Endodermal cell (in vitro differentiated cells): ENCODE measurements at regions not wholly inside any gene's neighbourhood (a gene's known extent, or its start where the extent isn't known, plus 50 kb on each side); places are given as distances from the start of the nearest gene placed in this dataset.

Experiments
- DNase-seq: peaks from one replicate; pipeline ENCODE4 v3.0.0-alpha.2; 2017
- H3K27ac ChIP-seq: 2 replicates; pipeline ENCODE4 v1.5.1; 2013; ENCODE audit warnings: mild to moderate bottlenecking, low read depth, low read length, moderate library complexity
- H3K27me3 ChIP-seq: 2 replicates; pipeline ENCODE4 v1.6.1; 2013; ENCODE audit warnings: mild to moderate bottlenecking, low read length, moderate library complexity; ENCODE audit not compliant: insufficient read depth, control insufficient read depth, poor library complexity, severe bottlenecking
- H3K36me3 ChIP-seq: 2 replicates; pipeline ENCODE4 v1.7.0; 2013; ENCODE audit warnings: mild to moderate bottlenecking, low read length, moderate library complexity; ENCODE audit not compliant: control insufficient read depth, insufficient read depth
- H3K4me1 ChIP-seq: one replicate; pipeline ENCODE4 v1.7.0; 2013; ENCODE audit warnings: low read length; ENCODE audit not compliant: control insufficient read depth, insufficient read depth
- H3K4me3 ChIP-seq: 2 replicates; pipeline ENCODE4 v1.5.1; 2013; ENCODE audit warnings: mild to moderate bottlenecking, low read length, moderate library complexity
- H3K9ac ChIP-seq: 2 replicates; pipeline ENCODE4 v1.6.1; 2013; ENCODE audit warnings: mild to moderate bottlenecking, low read length, moderate library complexity; ENCODE audit not compliant: poor library complexity, severe bottlenecking; ENCODE audit errors: extremely low read depth
- H3K9me3 ChIP-seq: 2 replicates; pipeline ENCODE4 v1.6.1; 2013; ENCODE audit warnings: mild to moderate bottlenecking, low read length, moderate library complexity; ENCODE audit not compliant: control insufficient read depth
- H3K27ac Mint-ChIP-seq: 2 replicates; pipeline ENCODE4 v1.8.0; 2020; ENCODE audit warnings: mixed read lengths
- H3K27me3 Mint-ChIP-seq: 2 replicates; pipeline ENCODE4 v1.8.0; 2021; ENCODE audit warnings: mild to moderate bottlenecking, mixed read lengths; ENCODE audit not compliant: insufficient read depth
- H3K36me3 Mint-ChIP-seq: 2 replicates; pipeline ENCODE4 v1.8.0; 2020; ENCODE audit warnings: low read depth, mixed read lengths
- H3K4me1 Mint-ChIP-seq: 2 replicates; pipeline ENCODE4 v1.8.0; 2020; ENCODE audit warnings: mixed read lengths
- H3K4me3 Mint-ChIP-seq: 2 replicates; pipeline ENCODE4 v1.8.0; 2020; ENCODE audit warnings: mild to moderate bottlenecking, moderate library complexity, mixed read lengths
- H3K9me3 Mint-ChIP-seq: 2 replicates; pipeline ENCODE4 v1.8.0; 2020; ENCODE audit warnings: mild to moderate bottlenecking, mixed read lengths
- WGBS, 2 experiments: methylation state at CpG; one replicate each; pipeline versions ENCODE4 v1.1.5 to v1.1.7; 2013; ENCODE audit warnings: missing lambda C conversion rate in 2 of 2, mixed read lengths in 1 of 2; ENCODE audit not compliant: insufficient coverage in 1 of 2, insufficient read length in 1 of 2; 5-methylcytosine and 5-hydroxymethylcytosine counted together
- TF ChIP-seq, protein P1 (sequence below): fragments of 200-600 bp; sonication (generic); conservative IDR thresholded peaks from 2 replicates; pipeline ENCODE4 v1.5.0; 2021; ENCODE audit warnings: antibody characterized with exemption, mild to moderate bottlenecking

- Histone ChIP-seq H3K9ac (no peak overlapping the region), H3K36me3 (no peaks in the 10 kb centered on the region), H3K27me3 (no peaks in the 10 kb centered on the region), H3K4me3 (no peak overlapping the region), H3K27ac (no peak overlapping the region), H3K9me3 (peaks cover 8% of the 10 kb centered on the region), H3K4me1 (peaks cover 8% of the 10 kb centered on the region)
- Mint-ChIP-seq H3K4me3 (no peak overlapping the region), H3K27me3 (no peaks in the 10 kb centered on the region), H3K36me3 (no peaks in the 10 kb centered on the region), H3K27ac (no peak overlapping the region), H3K9me3 (peaks cover 8% of the 10 kb centered on the region), H3K4me1 (peaks cover 24% of the 10 kb centered on the region)
- TF ChIP-seq, protein P1, sequence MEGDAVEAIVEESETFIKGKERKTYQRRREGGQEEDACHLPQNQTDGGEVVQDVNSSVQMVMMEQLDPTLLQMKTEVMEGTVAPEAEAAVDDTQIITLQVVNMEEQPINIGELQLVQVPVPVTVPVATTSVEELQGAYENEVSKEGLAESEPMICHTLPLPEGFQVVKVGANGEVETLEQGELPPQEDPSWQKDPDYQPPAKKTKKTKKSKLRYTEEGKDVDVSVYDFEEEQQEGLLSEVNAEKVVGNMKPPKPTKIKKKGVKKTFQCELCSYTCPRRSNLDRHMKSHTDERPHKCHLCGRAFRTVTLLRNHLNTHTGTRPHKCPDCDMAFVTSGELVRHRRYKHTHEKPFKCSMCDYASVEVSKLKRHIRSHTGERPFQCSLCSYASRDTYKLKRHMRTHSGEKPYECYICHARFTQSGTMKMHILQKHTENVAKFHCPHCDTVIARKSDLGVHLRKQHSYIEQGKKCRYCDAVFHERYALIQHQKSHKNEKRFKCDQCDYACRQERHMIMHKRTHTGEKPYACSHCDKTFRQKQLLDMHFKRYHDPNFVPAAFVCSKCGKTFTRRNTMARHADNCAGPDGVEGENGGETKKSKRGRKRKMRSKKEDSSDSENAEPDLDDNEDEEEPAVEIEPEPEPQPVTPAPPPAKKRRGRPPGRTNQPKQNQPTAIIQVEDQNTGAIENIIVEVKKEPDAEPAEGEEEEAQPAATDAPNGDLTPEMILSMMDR: peak; percentile 39
- DNase-seq: no peak
- 100% methylated on average over 1 of the region's 1 CpG for WGBS, 2 experiments
Measured at GRCh38 chr6:22958677-22959076, 389.3 kb downstream of the HDGFL1 start.

DNA sequence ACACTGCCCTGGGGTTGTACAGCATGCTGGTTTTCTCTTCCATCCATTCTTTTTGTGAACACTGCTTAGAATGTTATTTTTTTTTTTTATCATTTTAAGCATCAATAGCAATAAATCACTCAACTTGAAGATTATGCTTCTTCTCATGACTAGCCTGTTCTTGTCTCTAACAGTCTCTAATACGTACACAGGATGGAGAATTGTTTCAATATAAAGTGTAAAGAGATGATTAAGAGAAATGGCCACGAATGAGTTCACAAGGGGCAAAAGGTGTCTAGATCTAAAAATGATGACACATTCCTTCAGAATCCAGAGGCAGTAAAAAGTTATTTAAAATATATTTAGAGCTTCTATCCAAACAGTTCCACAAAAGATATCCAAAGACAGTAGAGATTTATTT is 390.2 kb downstream of the HDGFL1 start:
- TF ChIP-seq, protein P1: no peak
- Histone ChIP-seq H3K9me3 (peaks cover 8% of the 10 kb centered on the region), H3K27me3 (no peaks in the 10 kb centered on the region), H3K27ac (no peak overlapping the region), H3K4me1 (peaks cover 8% of the 10 kb centered on the region), H3K4me3 (no peak overlapping the region), H3K9ac (no peak overlapping the region), H3K36me3 (no peaks in the 10 kb centered on the region)
- Mint-ChIP-seq H3K27ac (no peak overlapping the region), H3K4me3 (no peak overlapping the region), H3K4me1 (peaks cover 23% of the 10 kb centered on the region), H3K9me3 (peaks cover 8% of the 10 kb centered on the region), H3K27me3 (peaks cover 2% of the 10 kb centered on the region), H3K36me3 (no peaks in the 10 kb centered on the region)
- WGBS, 2 experiments: 100% methylated on average over 2 of the region's 2 CpGs
- DNase-seq: no peak

DNA sequence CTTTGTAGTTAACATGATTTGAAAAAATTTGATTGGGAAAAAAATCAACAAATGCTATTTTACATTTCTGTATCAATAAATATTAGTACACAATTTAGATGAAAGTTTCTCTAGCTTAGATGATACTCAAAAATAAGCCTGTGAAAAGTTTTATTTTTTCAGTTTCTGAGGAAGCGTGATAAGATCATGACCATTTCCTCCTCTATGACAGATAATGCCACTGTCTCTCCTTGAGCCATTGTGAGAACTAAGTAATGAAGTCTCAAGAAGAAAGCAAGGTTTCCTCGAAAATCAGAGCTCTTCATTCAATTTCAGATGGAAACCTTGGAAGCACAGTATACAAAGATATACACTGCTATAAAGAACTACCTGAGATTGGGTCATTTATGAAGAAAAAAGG is 395.0 kb downstream of the HDGFL1 start:
- Histone ChIP-seq H3K27ac (no peak overlapping the region), H3K9me3 (peaks cover 16% of the 10 kb centered on the region), H3K9ac (no peak overlapping the region), H3K4me1 (peaks cover 6% of the 10 kb centered on the region), H3K4me3 (no peak overlapping the region), H3K27me3 (no peaks in the 10 kb centered on the region), H3K36me3 (no peaks in the 10 kb centered on the region)
- no peak for DNase-seq
- Mint-ChIP-seq H3K27me3 (peaks cover 8% of the 10 kb centered on the region), H3K9me3 (peaks cover 6% of the 10 kb centered on the region), H3K4me1 (peaks cover 23% of the 10 kb centered on the region), H3K4me3 (no peak overlapping the region), H3K36me3 (peaks cover 6% of the 10 kb centered on the region), H3K27ac (no peak overlapping the region)
- TF ChIP-seq, protein P1: no peak
- WGBS, 2 experiments: 95 to 100% methylated on average over 1 to 2 of the region's 2 CpGs
